Endothelial cell (in vitro differentiated cells): ENCODE measurements at regions not wholly inside any gene's neighbourhood (a gene's known extent, or its start where the extent isn't known, plus 50 kb on each side); places are given as distances from the start of the nearest gene placed in this dataset.

Experiments
- DNase-seq: peaks from one replicate; pipeline ENCODE4 v3.0.0; 2021; ENCODE audit warnings: low spot score
- H3K27ac Mint-ChIP-seq: one replicate; pipeline ENCODE4 v1.8.0; 2021; ENCODE audit warnings: mixed read lengths, inconsistent platforms; ENCODE audit not compliant: unreplicated experiment
- H3K27me3 Mint-ChIP-seq: one replicate; pipeline ENCODE4 v1.8.0; 2021; ENCODE audit warnings: mild to moderate bottlenecking, moderate library complexity, mixed read lengths, inconsistent platforms; ENCODE audit not compliant: unreplicated experiment
- H3K36me3 Mint-ChIP-seq: one replicate; pipeline ENCODE4 v1.8.0; 2021; ENCODE audit warnings: mild to moderate bottlenecking, low read depth, mixed read lengths, inconsistent platforms; ENCODE audit not compliant: unreplicated experiment
- H3K4me1 Mint-ChIP-seq: one replicate; pipeline ENCODE4 v1.8.0; 2021; ENCODE audit warnings: mild to moderate bottlenecking, mixed read lengths, inconsistent platforms; ENCODE audit not compliant: unreplicated experiment
- H3K4me3 Mint-ChIP-seq: one replicate; pipeline ENCODE4 v1.8.0; 2021; ENCODE audit warnings: mild to moderate bottlenecking, mixed read lengths, inconsistent platforms; ENCODE audit not compliant: unreplicated experiment
- H3K9me3 Mint-ChIP-seq: one replicate; pipeline ENCODE4 v1.8.0; 2021; ENCODE audit warnings: mixed read lengths, inconsistent platforms; ENCODE audit not compliant: unreplicated experiment
- TF ChIP-seq, protein P1 (sequence below): fragments of 200-600 bp; sonication (generic); IDR thresholded peaks from one replicate; pipeline ENCODE4 v1.5.0; 2021; ENCODE audit warnings: antibody characterized with exemption; ENCODE audit not compliant: unreplicated experiment

DNA sequence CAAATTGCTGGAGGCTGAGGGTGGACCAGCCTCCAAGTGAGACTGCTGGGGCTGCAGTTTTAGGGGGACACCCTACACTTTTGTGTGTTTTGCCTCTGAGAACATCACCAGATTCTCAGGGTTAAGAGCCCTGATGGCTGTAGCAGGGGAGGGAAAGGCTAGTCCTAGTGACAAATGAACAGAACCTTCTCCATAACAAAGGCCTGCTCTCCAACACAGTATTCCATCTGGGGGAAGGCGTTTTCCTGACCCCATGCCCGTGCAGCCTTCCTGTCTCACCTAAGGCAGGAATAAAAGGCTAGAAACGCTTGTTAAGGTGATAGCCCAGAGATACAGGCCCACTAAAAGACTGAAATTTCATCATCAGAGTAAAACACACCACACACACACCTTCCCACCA, 50.2 kb upstream of the NSMCE3 start:
- peaks cover 2% of the 10 kb centered on the region for H3K27me3 Mint-ChIP-seq
- TF ChIP-seq, protein P1, sequence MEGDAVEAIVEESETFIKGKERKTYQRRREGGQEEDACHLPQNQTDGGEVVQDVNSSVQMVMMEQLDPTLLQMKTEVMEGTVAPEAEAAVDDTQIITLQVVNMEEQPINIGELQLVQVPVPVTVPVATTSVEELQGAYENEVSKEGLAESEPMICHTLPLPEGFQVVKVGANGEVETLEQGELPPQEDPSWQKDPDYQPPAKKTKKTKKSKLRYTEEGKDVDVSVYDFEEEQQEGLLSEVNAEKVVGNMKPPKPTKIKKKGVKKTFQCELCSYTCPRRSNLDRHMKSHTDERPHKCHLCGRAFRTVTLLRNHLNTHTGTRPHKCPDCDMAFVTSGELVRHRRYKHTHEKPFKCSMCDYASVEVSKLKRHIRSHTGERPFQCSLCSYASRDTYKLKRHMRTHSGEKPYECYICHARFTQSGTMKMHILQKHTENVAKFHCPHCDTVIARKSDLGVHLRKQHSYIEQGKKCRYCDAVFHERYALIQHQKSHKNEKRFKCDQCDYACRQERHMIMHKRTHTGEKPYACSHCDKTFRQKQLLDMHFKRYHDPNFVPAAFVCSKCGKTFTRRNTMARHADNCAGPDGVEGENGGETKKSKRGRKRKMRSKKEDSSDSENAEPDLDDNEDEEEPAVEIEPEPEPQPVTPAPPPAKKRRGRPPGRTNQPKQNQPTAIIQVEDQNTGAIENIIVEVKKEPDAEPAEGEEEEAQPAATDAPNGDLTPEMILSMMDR, result no peak
- no peaks in the 10 kb centered on the region for H3K36me3 Mint-ChIP-seq

More for the DNA sequence above, 50.2 kb upstream of the NSMCE3 start:
- DNase-seq, result no peak
- Mint-ChIP-seq H3K27ac (no peak overlapping the region), H3K9me3 (no peaks in the 10 kb centered on the region), H3K4me3 (no peak overlapping the region), H3K4me1 (peaks cover 11% of the 10 kb centered on the region)
